Mesenchymal stem cell (in vitro differentiated cells and primary cell): ENCODE measurements at regions not wholly inside any gene's neighbourhood (a gene's known extent, or its start where the extent isn't known, plus 50 kb on each side); places are given as distances from the start of the nearest gene placed in this dataset.
A peak's percentile ranks its signal among the peaks of the same experiment; 100 is the strongest.
"Not testable (repeated sequence)": the region's sequence is repeated elsewhere in the genome, so short reads cannot be mapped to it uniquely, and the experiment has no call there.

ENCODE experiments used
- DNase-seq: peaks from one replicate; pipeline ENCODE4 v3.0.0-alpha.2; 2013
- H2AFZ ChIP-seq: one replicate; pipeline ENCODE4 v1.6.1; 2013; ENCODE audit warnings: low read depth, mild to moderate bottlenecking, control low read depth, inconsistent platforms, low read length, moderate library complexity
- H2AK5ac ChIP-seq: 2 replicates; pipeline ENCODE4 v1.6.1; 2013; ENCODE audit warnings: low read length, moderate library complexity, mild to moderate bottlenecking, inconsistent platforms; ENCODE audit not compliant: severe bottlenecking
- H2BK120ac ChIP-seq: one replicate; pipeline ENCODE4 v1.6.1; 2013; ENCODE audit warnings: low read depth, mild to moderate bottlenecking, inconsistent platforms, low read length, moderate library complexity
- H2BK12ac ChIP-seq, 2 experiments: one replicate each; pipeline ENCODE4 v1.6.1; 2013; ENCODE audit warnings: inconsistent platforms in 2 of 2, low read length in 2 of 2, mild to moderate bottlenecking in 2 of 2, moderate library complexity in 2 of 2, control low read depth in 1 of 2
- H2BK15ac ChIP-seq: one replicate; pipeline ENCODE4 v1.6.1; 2013; ENCODE audit warnings: mild to moderate bottlenecking, low read depth, inconsistent platforms; ENCODE audit not compliant: poor library complexity, severe bottlenecking
- H2BK5ac ChIP-seq: 2 replicates; pipeline ENCODE4 v1.6.1; 2013; ENCODE audit warnings: low read depth, mild to moderate bottlenecking, low read length, control low read depth, inconsistent platforms; ENCODE audit not compliant: poor library complexity, severe bottlenecking
- H3K14ac ChIP-seq, 2 experiments: one replicate each; pipeline ENCODE4 v1.6.1; 2013; ENCODE audit warnings: inconsistent platforms in 2 of 2, low read length in 2 of 2, control low read depth in 1 of 2, mild to moderate bottlenecking in 1 of 2, moderate library complexity in 1 of 2
- H3K18ac ChIP-seq, 2 experiments: one replicate each; pipeline ENCODE4 v1.6.1; 2013; ENCODE audit warnings: inconsistent platforms in 2 of 2, low read length in 2 of 2, control low read depth in 1 of 2, low read depth in 1 of 2, mild to moderate bottlenecking in 1 of 2
- H3K23ac ChIP-seq, 2 experiments: one replicate each; pipeline ENCODE4 v1.6.1; 2013; ENCODE audit warnings: inconsistent platforms in 2 of 2, low read length in 2 of 2, mild to moderate bottlenecking in 2 of 2, moderate library complexity in 2 of 2, control low read depth in 1 of 2
- H3K27ac ChIP-seq: 2 replicates; pipeline ENCODE4 v1.5.1; 2013; ENCODE audit warnings: mild to moderate bottlenecking, moderate library complexity, low read length, control low read depth, inconsistent platforms; ENCODE audit not compliant: poor library complexity, severe bottlenecking
- H3K27me3 ChIP-seq, 2 experiments: 2 replicates each; pipeline versions ENCODE4 v1.6.1 to v1.7.0; 2013; ENCODE audit warnings: low read length in 2 of 2, mild to moderate bottlenecking in 2 of 2, moderate library complexity in 2 of 2, control low read depth in 1 of 2, inconsistent platforms in 1 of 2; ENCODE audit not compliant: control insufficient read depth in 1 of 2, insufficient read depth in 1 of 2
- H3K36me3 ChIP-seq, 2 experiments: 2 replicates each; pipeline versions ENCODE4 v1.6.1 to v1.7.0; 2013; ENCODE audit warnings: low read length in 2 of 2, control low read depth in 1 of 2, inconsistent platforms in 1 of 2, low read depth in 1 of 2, mild to moderate bottlenecking in 1 of 2; ENCODE audit not compliant: insufficient read depth in 2 of 2, control insufficient read depth in 1 of 2
- H3K4ac ChIP-seq, 2 experiments: one replicate each; pipeline ENCODE4 v1.6.1; 2013; ENCODE audit warnings: inconsistent platforms in 2 of 2, low read length in 2 of 2, mild to moderate bottlenecking in 2 of 2, moderate library complexity in 2 of 2, control low read depth in 1 of 2, low read depth in 1 of 2
- H3K4me1 ChIP-seq: 2 replicates; pipeline ENCODE4 v1.6.1; 2013; ENCODE audit warnings: low read depth, low read length, control low read depth; ENCODE audit not compliant: control insufficient read depth, insufficient read depth
- H3K4me2 ChIP-seq: 2 replicates; pipeline ENCODE4 v1.6.1; 2013; ENCODE audit warnings: low read length, mild to moderate bottlenecking, inconsistent platforms; ENCODE audit not compliant: poor library complexity, severe bottlenecking
- H3K4me3 ChIP-seq, 2 experiments: 2 replicates each; pipeline versions ENCODE4 v1.5.1 to v1.7.0; 2013; ENCODE audit warnings: low read length in 2 of 2, mild to moderate bottlenecking in 2 of 2, control low read depth in 1 of 2, low read depth in 1 of 2; ENCODE audit not compliant: insufficient read depth in 1 of 2
- H3K79me1 ChIP-seq: replicated peaks from 2 replicates; pipeline ENCODE4 v1.6.1; 2013; ENCODE audit warnings: mild to moderate bottlenecking, control low read depth, low read length, inconsistent platforms; ENCODE audit not compliant: poor library complexity, severe bottlenecking
- H3K9ac ChIP-seq: 2 replicates; pipeline ENCODE4 v1.7.0; 2013; ENCODE audit warnings: mild to moderate bottlenecking, low read length, moderate library complexity
- H3K9me3 ChIP-seq: 2 replicates; pipeline ENCODE4 v1.7.0; 2013; ENCODE audit warnings: mild to moderate bottlenecking, low read length; ENCODE audit not compliant: control insufficient read depth
- H4K8ac ChIP-seq: one replicate; pipeline ENCODE4 v1.6.1; 2013; ENCODE audit warnings: inconsistent platforms, mild to moderate bottlenecking, low read length, moderate library complexity
- H4K91ac ChIP-seq: one replicate; pipeline ENCODE4 v1.6.1; 2013; ENCODE audit warnings: mild to moderate bottlenecking, low read length, inconsistent platforms
- WGBS: methylation state at CpG from one replicate; pipeline ENCODE4 v1.1.7; 2013; ENCODE audit warnings: mixed read lengths; 5-methylcytosine and 5-hydroxymethylcytosine counted together

- H3K18ac ChIP-seq, H3K27me3 ChIP-seq, H2BK5ac ChIP-seq, H2BK12ac ChIP-seq, DNase-seq, H4K8ac ChIP-seq, H3K4me2 ChIP-seq, H3K79me1 ChIP-seq, H2AFZ ChIP-seq, H3K4ac ChIP-seq, H3K14ac ChIP-seq, H3K9me3 ChIP-seq, H3K9ac ChIP-seq, H3K36me3 ChIP-seq, H3K23ac ChIP-seq, H4K91ac ChIP-seq, H2BK120ac ChIP-seq, H2AK5ac ChIP-seq, H3K27ac ChIP-seq, H3K4me3 ChIP-seq, H3K4me1 ChIP-seq, H2BK15ac ChIP-seq: not testable (repeated sequence)
- 89% methylated on average over 6 of the region's 6 CpGs for WGBS
Observed at GRCh38 chr9:78172610-78173009, 63.3 kb upstream of the CEP78 start.

- Histone ChIP-seq H2AFZ (no peak overlapping the region), H2BK5ac (no peak overlapping the region), H2BK12ac (no peak overlapping the region), H3K9ac (no peak overlapping the region), H3K4me2 (no peak overlapping the region), H3K9me3 (peaks cover 3% of the 10 kb centered on the region), H2AK5ac (no peak overlapping the region), H3K79me1 (no peaks in the 10 kb centered on the region), H3K36me3 (no peaks in the 10 kb centered on the region), H3K4me3 (no peak overlapping the region), H3K23ac (no peak overlapping the region), H3K27ac (no peak overlapping the region), H4K91ac (no peak overlapping the region), H4K8ac (no peak overlapping the region), H3K4me1 (no peaks in the 10 kb centered on the region), H2BK120ac (no peak overlapping the region), H3K18ac (no peak overlapping the region), H3K27me3 (peaks cover 0 to 4% of the 10 kb centered on the region in 2 experiments), H2BK15ac (no peak overlapping the region), H3K14ac (no peak overlapping the region), H3K4ac (no peak overlapping the region)
- 67% methylated on average over 1 of the region's 1 CpG for WGBS
- DNase-seq = no peak
Observed at GRCh38 chr9:78171651-78172050, 64.2 kb upstream of the CEP78 start.

- Histone ChIP-seq H4K91ac (no peak overlapping the region), H3K4me2 (no peak overlapping the region), H3K4ac (no peak overlapping the region), H2BK15ac (no peak overlapping the region), H2BK120ac (no peak overlapping the region), H3K18ac (no peak overlapping the region), H3K4me1 (no peaks in the 10 kb centered on the region), H3K27me3 (peaks cover 0 to 4% of the 10 kb centered on the region in 2 experiments), H3K9ac (no peak overlapping the region), H3K14ac (no peak overlapping the region), H3K27ac (no peak overlapping the region), H3K36me3 (no peaks in the 10 kb centered on the region), H2AK5ac (no peak overlapping the region), H3K4me3 (no peak overlapping the region), H3K23ac (peak overlapping the region in 1 of 2 experiments; percentile 67), H3K9me3 (peaks cover 3% of the 10 kb centered on the region), H3K79me1 (no peaks in the 10 kb centered on the region), H2BK12ac (no peak overlapping the region), H2AFZ (no peak overlapping the region), H4K8ac (no peak overlapping the region), H2BK5ac (no peak overlapping the region)
- 96% methylated on average over 5 of the region's 6 CpGs for WGBS
- no peak for DNase-seq
Observed at GRCh38 chr9:78169125-78169524, 66.8 kb upstream of the CEP78 start.

GRCh38 chr9:78167356-78167755 is 68.5 kb upstream of the CEP78 start:
- no peak overlapping the region for H2AFZ ChIP-seq
- H2AK5ac ChIP-seq = no peak overlapping the region
- no peak overlapping the region for H3K4ac ChIP-seq
- H3K9me3 ChIP-seq = peaks cover 6% of the 10 kb centered on the region
- H3K4me1 ChIP-seq = no peaks in the 10 kb centered on the region
- no peak overlapping the region for H3K23ac ChIP-seq
- H3K9ac ChIP-seq = no peak overlapping the region
- no peak overlapping the region for H2BK15ac ChIP-seq
- H4K91ac ChIP-seq = no peak overlapping the region
- no peaks in the 10 kb centered on the region for H3K79me1 ChIP-seq
- H3K4me2 ChIP-seq = no peak overlapping the region
- no peak overlapping the region for H3K18ac ChIP-seq
- H3K27me3 ChIP-seq = peaks cover 0 to 4% of the 10 kb centered on the region in 2 experiments
- H2BK120ac ChIP-seq = no peak overlapping the region
- 71% methylated on average over 1 of the region's 2 CpGs for WGBS
- H3K27ac ChIP-seq = no peak overlapping the region
- H2BK5ac ChIP-seq = no peak overlapping the region
- no peak overlapping the region for H4K8ac ChIP-seq
- H3K36me3 ChIP-seq = no peaks in the 10 kb centered on the region
- no peak overlapping the region for H3K4me3 ChIP-seq
- DNase-seq = no peak
- no peak overlapping the region for H3K14ac ChIP-seq
- H2BK12ac ChIP-seq = no peak overlapping the region
